ENCODE measurements at regions not wholly inside any gene's neighbourhood (a gene's known extent, or its start where the extent isn't known, plus 50 kb on each side); places are given as distances from the start of the nearest gene placed in this dataset.

DNA sequence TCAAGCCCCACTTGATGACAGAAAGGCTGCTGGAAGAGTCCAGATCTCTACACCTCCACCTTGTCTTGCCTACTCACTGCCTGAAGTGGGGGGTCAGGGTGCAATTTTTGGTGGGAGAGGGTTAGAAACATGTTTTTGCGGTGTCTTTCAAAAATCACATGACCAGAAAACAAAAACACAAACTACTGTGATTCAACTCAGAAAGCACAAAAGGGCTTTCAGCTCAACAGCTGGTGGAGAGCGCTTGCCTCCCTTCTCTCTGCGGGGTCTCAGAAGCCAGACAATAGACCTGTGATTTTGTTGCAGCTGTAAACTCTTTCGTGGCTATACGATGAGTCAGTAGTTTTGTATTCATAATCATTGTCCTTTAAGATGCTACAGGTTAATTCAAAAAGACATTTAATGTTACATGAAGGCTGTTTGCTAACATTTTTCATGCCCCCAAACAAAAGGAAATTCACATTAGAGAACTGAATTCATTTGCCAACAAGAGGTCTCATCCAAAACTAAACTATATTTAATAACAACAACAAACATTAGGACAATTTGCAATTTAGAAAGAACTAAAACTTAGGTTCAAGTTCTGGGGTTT, 172.6 kb upstream of the RAI14 start:
- intact Hi-C loops (cut with micrococcal nuclease) = no loop called here

DNA sequence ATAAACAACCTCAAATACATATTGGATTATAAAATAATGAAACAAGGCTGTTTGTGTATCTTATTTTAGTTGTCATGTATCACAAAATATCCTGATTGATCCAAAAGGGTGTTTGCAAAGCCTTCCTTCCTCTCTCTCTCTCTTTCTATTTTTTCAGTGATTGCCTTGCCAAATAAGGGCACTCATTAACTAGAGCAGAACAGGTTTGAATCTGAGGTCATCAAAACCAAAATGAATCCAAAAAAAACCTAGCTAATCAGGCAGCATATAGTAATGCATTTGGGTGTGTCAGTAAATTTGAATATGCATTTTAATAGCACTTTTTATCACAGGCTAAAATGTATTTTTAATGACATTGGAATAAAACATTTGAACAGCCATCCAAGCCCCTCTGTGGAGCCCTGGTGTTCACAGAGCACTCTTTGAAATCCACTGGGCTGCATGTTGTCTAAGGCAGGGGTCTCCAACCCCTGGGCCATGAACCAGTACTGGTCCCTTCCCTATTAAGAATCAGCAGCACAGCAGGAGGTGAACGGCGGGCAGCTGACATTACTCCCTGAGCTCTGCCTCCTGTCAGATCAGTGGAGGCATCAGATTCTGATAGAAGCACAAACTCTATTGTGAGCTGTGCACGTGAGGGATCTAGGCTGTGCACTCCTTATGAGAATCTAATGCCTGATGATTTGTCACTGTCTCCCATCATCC, 171.8 kb upstream of the RAI14 start:
- intact Hi-C loops (cut with micrococcal nuclease) = no loop called here

DNA sequence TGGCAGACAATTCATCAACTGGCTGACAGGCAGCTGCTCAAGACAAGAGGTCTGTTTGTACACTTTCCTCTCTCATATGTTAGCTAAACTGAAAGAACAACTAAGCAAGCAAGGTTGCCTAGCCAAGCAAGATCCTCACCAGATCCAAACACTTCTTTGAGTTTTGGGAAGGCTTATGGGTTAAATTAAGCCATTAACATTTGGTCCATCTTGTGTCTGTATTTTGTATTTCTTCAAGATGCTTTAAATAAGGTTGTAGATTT, 170.4 kb upstream of the RAI14 start:
- intact Hi-C loops (cut with micrococcal nuclease) = loop anchor here (1.0 kb wide), 3 partner anchors 11 to 518 kb away; no protein-coding TSS in a partner anchor

DNA sequence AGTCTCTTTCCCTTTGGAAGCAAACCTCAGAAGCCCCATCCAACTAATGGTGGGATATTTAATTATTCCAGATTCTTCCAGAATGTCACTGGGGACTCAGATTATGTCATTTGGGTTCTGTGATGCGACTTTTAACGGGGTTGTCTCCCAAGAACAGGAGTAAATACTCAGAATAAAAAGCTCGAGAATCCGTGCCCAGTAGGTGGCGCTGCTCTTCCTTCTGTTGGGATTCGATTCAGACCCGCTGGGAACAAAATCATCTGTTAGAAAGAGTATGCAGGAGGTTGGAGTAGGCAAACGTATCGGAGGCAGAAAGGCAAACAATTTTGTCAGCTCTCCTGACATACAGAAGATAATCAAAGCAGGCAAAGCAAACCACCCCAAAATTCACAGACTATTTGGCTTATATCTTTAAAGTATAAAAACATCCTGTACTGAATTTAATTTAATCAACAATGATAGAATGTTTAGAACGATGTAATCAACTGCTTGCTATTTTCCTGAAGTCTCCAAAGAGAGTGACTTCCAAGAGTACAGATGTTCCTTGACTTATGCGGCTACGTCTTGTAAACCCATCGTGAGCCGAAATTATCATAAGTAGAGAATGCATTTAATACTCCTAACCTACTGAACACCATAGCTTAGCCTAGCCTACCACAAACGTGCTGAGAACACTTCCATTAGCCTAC, 169.8 kb upstream of the RAI14 start:
- intact Hi-C loops (cut with micrococcal nuclease) = loop anchor here (1.0 kb wide), 3 partner anchors 12 to 517 kb away; no protein-coding TSS in a partner anchor

DNA sequence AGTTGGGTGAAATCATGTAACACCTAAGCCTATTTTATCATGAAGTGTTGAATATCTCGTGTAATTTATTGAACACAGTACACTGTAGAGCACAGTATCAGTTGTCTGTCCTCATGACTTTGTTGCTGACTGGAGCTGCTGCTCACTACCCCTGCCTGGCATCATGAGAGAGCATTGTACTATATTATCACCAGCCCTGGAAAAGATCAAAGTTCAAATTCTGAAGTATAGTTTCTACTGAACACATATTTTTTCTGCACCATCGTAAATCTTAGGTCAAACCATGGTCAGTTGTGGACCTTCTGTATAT, 169.3 kb upstream of the RAI14 start:
- intact Hi-C loops (cut with micrococcal nuclease) = loop anchor here (1.0 kb wide), 3 partner anchors 13 to 516 kb away; no protein-coding TSS in a partner anchor

DNA sequence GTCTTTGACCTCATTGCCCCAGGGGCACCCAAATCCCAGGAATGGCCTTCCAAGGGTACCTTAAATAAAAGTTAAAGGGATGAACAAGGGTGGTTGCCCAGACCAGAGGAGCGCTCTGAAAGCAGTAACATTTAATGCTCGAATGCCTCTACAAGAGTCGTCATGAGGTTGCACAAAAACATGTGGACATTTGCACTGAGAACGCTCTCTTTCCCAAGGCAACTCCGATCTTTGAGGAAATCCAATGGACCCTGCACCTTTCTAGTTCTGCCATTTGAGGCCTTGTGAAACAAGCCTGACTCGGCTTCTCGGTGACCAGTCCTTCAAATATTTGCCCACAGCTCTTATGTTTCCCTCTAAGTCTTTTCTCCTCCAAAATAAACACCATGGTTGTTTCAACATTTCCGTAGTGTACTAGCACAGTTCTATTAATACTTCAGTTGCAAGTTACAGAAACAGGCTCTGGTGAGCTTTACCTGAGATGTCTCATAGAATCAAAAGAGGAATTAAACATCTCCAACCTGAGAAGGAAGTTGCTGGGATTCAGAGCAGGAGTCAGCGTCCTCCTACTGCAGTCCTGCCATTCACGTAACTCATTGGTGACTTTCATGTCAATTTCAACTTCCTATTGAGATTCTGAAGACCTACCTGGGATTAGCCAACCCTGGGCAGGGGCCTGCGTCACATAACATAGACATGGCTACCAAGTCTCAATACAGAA, 168.8 kb upstream of the RAI14 start:
- intact Hi-C loops (cut with micrococcal nuclease) = no loop called here

DNA sequence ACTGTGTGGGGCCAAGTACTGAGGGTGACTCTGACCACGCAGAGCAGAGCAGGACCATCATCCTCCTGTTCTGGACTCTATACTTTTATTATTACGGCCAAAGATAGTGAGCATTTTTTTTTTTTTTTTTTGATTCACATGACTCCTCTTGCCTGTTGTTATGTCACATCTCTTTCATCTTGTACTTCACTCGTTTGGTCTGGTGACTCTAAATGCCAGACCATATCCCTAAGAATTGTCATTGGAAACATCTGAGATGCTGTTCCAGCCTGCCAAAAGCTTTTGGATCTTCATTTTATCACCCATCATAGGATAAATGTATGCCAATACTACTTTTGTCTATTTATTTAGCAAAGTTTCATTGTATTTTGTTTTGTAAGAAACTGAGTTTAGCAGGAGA, 168.2 kb upstream of the RAI14 start:
- intact Hi-C loops (cut with micrococcal nuclease) = no loop called here

DNA sequence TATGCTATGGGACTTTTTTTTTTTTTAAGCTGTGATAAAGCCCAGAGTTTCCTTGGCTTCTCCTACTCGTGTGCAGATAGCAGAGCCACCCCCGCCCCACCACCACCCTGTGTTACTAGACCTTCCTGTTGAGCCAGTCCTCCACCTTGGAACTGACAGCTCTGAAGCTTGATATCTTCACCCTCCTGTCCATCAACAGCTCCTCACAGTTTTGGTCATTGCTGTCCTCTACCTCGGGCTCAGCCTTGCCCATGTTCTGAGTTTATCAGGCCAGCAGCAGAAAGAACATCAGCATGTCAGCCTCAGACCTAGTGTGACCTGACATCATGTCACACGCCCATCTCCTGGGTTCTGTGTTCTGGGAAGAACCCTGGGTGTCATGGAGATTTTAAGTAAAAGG, 167.1 kb upstream of the RAI14 start:
- intact Hi-C loops (cut with micrococcal nuclease) = no loop called here

DNA sequence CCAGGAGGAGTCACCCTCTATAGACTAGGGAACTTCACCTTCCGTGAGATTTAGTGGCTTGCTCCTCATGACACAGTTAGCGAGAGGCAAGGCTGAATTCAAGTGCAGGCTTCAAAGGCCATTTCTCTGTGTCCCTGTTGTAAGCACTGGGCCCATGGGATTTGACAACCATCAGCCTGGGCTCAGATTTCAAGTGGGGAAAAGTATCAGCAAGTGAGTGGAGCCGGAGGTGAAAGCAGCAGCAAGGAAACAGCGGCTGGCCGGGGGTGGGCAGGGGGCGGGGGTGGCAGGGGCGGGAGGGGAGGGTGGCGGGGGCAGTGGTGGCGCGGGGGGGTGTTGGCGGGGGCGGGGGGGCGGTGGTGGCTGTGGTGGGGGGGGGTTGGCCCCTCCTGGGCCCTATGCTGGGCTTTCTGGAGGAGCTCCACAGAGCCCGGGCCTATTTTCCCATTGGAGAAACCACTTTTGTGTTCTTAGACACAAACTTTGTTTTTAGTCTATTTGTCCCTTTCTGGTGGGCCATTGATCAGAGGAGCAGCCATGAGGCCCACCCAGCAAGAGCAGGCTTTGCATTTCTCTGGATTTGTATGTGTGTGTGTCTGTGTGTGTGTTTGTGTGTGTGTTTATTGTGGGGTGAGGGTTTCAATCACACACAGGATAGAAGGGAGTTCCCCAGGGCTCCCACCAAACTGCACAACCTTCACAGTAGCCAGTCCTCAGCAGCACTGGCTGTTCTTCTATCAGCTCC, 165.4 kb upstream of the RAI14 start:
- intact Hi-C loops (cut with micrococcal nuclease) = no loop called here

DNA sequence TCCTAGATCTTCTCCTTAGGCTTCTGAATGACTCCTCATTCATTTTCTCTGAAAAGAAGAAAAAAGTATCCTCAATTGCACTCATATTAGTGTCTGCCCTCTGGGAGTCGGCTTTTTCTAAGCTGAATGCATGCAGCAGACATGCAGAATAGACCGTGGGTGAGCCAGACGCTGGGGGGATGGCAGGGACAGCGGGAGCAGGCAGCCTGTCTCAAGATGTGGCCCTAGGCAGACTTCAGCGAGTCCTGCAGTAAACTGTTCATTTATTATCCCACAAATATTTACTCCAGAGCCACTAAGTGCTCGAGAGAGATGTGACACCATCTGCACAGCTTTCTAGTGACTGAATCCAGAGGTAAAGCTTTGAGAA, 164.9 kb upstream of the RAI14 start:
- intact Hi-C loops (cut with micrococcal nuclease) = no loop called here

DNA sequence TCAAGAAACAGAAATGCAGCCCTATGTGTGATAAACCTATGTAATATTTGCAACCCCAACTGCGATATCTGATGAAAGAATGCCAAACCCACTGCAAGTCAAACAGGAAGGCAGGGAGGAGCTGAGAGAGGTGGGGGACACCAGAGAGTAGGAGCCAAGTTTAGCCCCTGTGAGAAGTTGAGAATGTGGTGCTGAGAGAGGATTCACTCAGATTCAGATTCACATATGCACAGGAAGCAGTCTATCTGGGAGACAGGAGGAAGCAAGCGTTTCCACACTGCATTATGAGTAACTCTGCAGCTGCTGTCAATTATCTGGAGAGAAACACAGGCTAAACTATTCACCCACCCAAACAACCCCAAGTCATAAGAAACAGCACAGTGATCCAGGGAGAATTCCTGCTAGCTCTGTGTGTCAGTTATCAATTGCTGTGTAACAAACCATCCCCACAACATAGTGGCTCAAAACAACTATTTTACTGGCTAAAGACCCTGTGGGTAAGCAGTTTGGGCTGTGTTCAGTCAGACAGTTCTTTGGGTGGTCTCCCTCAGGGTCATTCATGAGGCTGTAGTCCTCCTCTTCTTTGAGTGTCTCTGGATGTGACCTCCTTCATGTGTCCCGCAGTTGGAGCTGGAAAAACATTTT, 161.9 kb upstream of the RAI14 start:
- intact Hi-C loops (cut with micrococcal nuclease) = no loop called here

DNA sequence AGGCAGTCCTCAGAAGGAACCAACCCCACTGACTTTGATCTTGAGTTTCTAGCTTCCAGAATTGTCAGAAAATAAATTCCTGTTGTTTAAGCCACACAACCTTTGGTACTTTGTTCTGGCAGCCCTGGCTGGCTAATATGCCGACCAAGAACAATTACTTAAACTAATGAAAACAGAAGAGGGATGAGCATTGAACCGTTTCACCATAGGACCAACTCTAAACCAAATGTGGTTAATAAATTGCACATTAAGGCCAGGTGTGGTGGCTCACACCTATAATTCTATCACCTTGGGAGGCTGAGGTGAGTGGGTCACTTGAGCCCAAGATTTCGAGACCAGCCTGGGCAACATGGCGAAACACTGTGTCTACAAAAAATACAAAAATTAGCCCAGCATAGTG, 160.9 kb upstream of the RAI14 start:
- intact Hi-C loops (cut with micrococcal nuclease) = loop anchor here (5.0 kb wide), 1 partner anchor 342 kb away; the partner anchor contains the start of gene TTC23L

DNA sequence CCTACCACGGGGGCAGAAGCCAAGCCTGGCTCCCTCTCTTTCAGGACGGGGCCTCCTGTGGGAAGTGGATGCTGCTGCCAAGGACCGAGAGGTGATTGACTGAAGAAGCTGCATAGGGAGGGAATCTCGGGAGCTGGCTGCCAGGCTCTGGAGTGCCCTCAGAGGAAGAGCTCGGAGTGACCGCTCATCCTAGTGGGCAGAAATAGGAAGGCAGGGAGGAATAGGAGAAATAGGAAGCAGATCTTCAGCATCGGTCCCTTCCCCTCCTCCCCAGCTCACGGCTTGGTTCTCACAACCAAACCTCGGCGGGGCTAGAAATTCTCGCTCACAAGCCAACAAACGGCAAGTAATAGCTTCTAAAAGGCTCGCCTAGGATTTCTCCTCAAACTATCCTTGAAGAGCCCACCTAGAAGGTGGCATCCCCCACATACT, 159.9 kb upstream of the RAI14 start:
- intact Hi-C loops (cut with micrococcal nuclease) = loop anchor here (5.0 kb wide), 1 partner anchor 341 kb away; the partner anchor contains the start of gene TTC23L

DNA sequence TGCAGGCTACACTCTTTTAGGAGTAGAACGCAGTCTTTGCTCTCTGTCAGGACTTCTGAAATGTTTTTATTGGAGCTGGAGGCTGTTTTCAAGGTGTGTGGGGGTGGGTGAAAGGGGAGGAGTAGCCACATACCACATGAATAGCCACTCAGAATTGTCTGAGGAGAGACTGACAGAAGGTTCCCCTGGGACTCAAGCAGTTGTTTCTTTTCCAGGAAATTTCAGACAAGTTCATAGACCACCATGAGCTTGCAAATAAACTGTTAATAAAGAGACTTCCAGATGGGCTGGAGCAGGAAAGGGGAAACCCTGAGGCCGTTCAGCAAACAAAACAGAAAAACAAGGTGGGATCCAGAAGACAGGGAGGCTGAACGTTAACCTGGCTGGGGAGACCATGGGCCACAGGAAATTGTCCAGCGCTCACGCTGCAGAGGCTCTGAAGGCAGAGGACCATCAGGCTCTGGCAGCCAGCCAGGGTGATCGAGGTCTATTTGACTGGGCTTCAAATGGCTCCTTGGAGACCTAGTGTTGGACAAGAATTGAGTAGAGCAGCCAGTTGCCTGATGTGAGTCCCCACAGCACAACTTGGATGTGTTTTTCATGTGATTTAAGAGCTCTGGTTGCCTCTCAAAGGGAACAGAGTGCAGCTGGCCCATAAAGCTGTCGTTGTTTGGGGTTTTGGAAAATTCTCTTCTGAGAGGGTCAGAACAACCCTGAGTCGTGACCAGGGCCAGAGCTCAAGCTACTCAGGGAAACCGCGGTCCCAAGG, 159.2 kb upstream of the RAI14 start:
- intact Hi-C loops (cut with micrococcal nuclease) = loop anchor here (5.0 kb wide), 1 partner anchor 340 kb away; the partner anchor contains the start of gene TTC23L

DNA sequence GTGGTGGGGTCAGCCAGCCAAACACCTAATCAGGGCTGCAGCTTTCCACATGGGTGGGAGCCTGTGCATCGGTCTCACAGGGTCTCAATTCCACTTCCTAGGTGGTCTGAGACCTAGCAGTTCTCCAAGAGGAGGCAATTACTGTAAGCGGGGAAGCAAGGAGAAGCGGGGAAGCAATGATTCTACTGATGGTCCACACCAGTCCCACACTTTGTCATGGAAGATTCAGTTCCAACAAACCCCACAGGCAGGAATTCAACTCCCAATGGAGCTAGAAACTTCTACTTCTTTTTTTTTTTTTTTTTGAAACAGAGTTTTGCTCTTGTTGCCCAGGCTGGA, 158.7 kb upstream of the RAI14 start:
- intact Hi-C loops (cut with micrococcal nuclease) = loop anchor here (5.0 kb wide), 1 partner anchor 340 kb away; the partner anchor contains the start of gene TTC23L

DNA sequence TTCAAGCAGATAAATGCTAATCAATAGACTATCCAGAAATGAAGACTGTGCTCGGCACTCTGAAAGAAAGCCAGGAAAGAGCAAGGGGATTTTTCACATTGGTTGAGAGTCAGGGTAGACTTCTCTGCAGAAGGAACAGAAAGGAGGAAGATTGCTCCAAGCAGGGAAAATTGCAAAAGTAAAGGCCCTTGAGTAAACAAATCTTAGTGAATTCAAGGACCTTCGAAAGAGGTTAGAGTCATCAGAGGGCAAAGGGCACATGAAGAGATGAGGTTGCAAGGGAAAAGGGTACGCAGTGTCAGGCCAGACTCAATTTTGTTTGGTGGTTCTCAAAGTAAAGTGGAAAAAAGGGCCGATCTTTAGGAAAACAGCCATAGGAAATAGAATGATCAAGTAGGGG, 157.6 kb upstream of the RAI14 start:
- intact Hi-C loops (cut with micrococcal nuclease) = loop anchor here (5.0 kb wide), 1 partner anchor 339 kb away; the partner anchor contains the start of gene TTC23L

DNA sequence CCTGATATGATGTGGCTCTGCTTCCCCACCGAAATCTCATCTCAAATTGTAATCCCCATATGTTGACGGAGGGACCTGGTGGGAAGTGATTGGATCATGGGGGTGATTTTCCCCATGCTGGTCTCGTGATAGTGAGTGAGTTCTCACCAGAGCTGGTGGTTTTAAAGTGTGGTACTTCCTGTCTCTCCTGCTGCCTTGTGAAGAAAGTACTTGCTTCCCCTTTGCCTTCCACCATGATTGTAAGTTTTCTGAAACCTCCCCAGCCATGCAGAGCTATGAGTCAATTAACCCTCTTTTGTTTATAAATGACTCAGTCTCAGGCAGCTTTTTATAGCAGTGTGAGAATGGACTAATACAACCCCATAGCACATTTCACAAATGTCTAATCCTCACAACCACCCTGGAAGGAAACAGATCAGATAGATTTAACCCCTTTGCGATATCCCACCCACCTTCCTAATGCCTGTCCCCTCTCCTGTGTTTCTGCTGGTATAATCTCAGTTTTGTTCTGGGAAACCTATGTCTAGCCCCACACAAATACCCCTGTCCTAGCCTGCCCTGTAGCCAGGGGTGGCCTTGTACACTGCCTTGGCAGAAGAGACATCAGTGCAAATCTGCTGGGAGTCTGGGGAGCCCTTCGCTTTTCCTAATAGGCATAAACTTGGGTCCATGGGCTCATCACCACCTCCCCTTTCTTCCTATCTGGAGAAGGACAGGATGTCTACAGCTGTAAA, 157.0 kb upstream of the RAI14 start:
- intact Hi-C loops (cut with micrococcal nuclease) = loop anchor here (5.0 kb wide), 1 partner anchor 338 kb away; the partner anchor contains the start of gene TTC23L

DNA sequence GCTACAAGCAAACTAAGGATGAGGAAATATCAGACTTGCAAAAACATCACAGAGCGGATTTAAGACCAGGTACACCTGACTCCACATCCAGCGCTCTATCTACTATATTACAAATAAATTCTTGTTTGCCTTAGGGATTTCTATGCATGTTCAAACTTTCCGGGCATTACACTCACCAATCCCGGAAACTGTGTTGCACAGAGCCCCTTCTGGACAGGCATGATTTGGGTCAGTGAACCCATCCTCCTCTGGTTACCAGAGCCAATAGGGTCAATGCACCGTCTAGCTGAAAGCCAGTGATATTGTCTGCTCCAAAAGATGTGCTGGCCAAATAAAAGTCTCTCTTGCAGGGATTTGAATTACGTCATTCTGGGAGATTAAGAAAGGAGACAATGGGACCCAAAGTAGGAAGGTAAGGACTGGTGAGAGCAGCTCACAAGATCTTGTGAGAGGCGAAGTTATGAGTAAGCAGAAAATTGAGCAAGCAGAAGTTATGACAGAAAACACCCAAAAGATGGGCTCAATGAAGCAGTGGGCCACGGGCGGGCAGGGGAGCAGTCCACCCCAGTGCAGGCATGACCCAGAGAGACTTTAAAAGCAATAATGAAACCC, 155.8 kb upstream of the RAI14 start:
- intact Hi-C loops (cut with micrococcal nuclease) = no loop called here

DNA sequence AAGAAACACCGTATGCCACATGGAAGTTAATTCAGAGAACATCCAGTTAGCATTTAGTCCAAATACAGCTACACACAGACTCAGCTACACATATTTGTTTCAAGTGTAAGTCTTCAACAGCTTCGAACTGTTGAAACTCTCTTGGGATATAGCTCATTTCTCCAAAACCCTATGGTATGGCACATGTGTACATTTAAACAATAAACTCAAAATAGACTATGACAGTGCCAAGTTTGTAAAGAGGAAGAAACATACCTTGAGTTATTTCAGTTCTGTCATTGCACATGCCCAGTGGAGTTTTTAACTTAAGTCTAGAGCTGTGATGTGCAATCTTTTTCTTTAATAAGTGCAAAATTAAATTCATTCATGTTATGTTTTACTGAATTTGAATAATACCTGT, 155.1 kb upstream of the RAI14 start:
- intact Hi-C loops (cut with micrococcal nuclease) = no loop called here
